A673 (cell line): ENCODE measurements at regions not wholly inside any gene's neighbourhood (a gene's known extent, or its start where the extent isn't known, plus 50 kb on each side); places are given as distances from the start of the nearest gene placed in this dataset.

ENCODE experiments used
- BruUV-seq: library from RNA; stranded (reverse); fragments of 400-500 nt; replicated peaks from 2 replicates; lab custom pipeline; 2021; lab: Mats Ljungman, UMichigan
- CTCF ChIA-PET: fragments of 300-600 bp; sonication (Branson Sonifier 250); formaldehyde crosslinking; loops from one replicate; lab custom pipeline; 2022; ENCODE audit warnings: antibody characterized with exemption; lab: Charles Lee
- POLR2A ChIA-PET: fragments of 300-600 bp; sonication (Branson Sonifier 250); formaldehyde crosslinking; loops from one replicate; lab custom pipeline; 2022; ENCODE audit warnings: antibody characterized with exemption; ENCODE audit not compliant: low non-redundant PET; lab: Charles Lee
- DNase-seq: peaks from one replicate; pipeline ENCODE4 v3.0.0-alpha.2; 2015; ENCODE audit warnings: low spot score
- H3K27ac ChIP-seq: fragments of 200-600 bp; sonication (generic); 2 replicates; pipeline ENCODE4 v1.5.1; 2016; ENCODE audit warnings: mixed run types, low read depth, mild to moderate bottlenecking, mixed read lengths, antibody characterized with exemption, low read length; ENCODE audit not compliant: poor library complexity, severe bottlenecking
- H3K27me3 ChIP-seq: fragments of 200-600 bp; sonication (generic); replicated peaks from 2 replicates; pipeline ENCODE4 v1.6.1; 2017; ENCODE audit warnings: mixed run types, low read depth, mild to moderate bottlenecking, mixed read lengths, antibody characterized with exemption, low read length; ENCODE audit not compliant: insufficient read depth, poor library complexity
- H3K36me3 ChIP-seq: fragments of 200-600 bp; sonication (generic); 2 replicates; pipeline ENCODE4 v1.6.1; 2016; ENCODE audit warnings: mixed run types, mild to moderate bottlenecking, mixed read lengths, antibody characterized with exemption, low read length; ENCODE audit not compliant: insufficient read depth, poor library complexity, severe bottlenecking
- H3K4me1 ChIP-seq: fragments of 200-600 bp; sonication (generic); 2 replicates; pipeline ENCODE4 v1.6.1; 2017; ENCODE audit warnings: mixed run types, mild to moderate bottlenecking, mixed read lengths, antibody characterized with exemption, low read length; ENCODE audit not compliant: insufficient read depth, poor library complexity, severe bottlenecking
- H3K4me3 ChIP-seq: fragments of 200-600 bp; sonication (generic); 2 replicates; pipeline ENCODE4 v1.5.1; 2016; ENCODE audit warnings: low read depth, mixed run types, mild to moderate bottlenecking, mixed read lengths, low read length; ENCODE audit not compliant: poor library complexity, severe bottlenecking
- H3K9me3 ChIP-seq: fragments of 200-600 bp; sonication (generic); 2 replicates; pipeline ENCODE4 v1.6.1; 2016; ENCODE audit warnings: mixed run types, low read depth, mild to moderate bottlenecking, mixed read lengths, antibody characterized with exemption, low read length; ENCODE audit not compliant: poor library complexity, severe bottlenecking
- EZH2 ChIP-seq: fragments of 200-600 bp; sonication (generic); IDR thresholded peaks from 2 replicates; pipeline ENCODE4 v1.6.1; 2017; ENCODE audit warnings: borderline replicate concordance, low read depth, mild to moderate bottlenecking, mixed read lengths, antibody characterized with exemption, low read length; ENCODE audit not compliant: poor library complexity, severe bottlenecking
- intact Hi-C: fragments of 100-400 bp; cut with micrococcal nuclease; formaldehyde crosslinking; loops from one replicate; pipeline ENCODE4 v1.10.0; 2022; ENCODE audit not compliant: unreplicated experiment
- TF ChIP-seq, protein P1 (sequence below): fragments of 300-800, 200-600 bp; sonication (generic); conservative IDR thresholded peaks from 2 replicates; pipeline ENCODE4 v1.5.1; 2017; ENCODE audit warnings: low read depth, mild to moderate bottlenecking, antibody characterized with exemption, low read length, moderate library complexity, mixed read lengths

DNA sequence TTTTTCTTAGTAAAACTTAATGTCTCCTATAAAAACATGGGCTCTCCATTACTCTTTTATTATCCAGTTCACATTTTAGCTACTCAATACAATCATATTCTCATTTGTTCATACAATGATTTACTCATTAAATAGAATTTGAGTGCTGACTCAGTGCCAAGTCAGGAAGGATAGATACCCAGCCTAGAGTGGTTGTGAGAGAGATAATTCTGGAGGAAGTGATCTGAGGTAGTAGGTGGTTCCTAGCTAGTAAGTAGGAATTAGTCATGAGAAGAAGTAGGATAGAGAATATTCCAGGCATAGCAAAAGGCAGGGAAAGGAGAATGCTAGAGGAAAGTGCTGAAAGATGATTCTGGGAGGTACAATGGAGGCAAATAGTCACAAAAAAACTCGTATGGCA lies 133.5 kb upstream of the MBL2 start:
- CTCF ChIA-PET, result no interaction called here
- BruUV-seq, result no TSS peak
- no peak overlapping the region for H3K27ac ChIP-seq
- H3K27me3 ChIP-seq, result peaks cover 3% of the 10 kb centered on the region
- H3K4me3 ChIP-seq, result no peak overlapping the region
- TF ChIP-seq EZH2, result no peak
- TF ChIP-seq, protein P1, sequence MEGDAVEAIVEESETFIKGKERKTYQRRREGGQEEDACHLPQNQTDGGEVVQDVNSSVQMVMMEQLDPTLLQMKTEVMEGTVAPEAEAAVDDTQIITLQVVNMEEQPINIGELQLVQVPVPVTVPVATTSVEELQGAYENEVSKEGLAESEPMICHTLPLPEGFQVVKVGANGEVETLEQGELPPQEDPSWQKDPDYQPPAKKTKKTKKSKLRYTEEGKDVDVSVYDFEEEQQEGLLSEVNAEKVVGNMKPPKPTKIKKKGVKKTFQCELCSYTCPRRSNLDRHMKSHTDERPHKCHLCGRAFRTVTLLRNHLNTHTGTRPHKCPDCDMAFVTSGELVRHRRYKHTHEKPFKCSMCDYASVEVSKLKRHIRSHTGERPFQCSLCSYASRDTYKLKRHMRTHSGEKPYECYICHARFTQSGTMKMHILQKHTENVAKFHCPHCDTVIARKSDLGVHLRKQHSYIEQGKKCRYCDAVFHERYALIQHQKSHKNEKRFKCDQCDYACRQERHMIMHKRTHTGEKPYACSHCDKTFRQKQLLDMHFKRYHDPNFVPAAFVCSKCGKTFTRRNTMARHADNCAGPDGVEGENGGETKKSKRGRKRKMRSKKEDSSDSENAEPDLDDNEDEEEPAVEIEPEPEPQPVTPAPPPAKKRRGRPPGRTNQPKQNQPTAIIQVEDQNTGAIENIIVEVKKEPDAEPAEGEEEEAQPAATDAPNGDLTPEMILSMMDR, result no peak
- POLR2A ChIA-PET, result no interaction called here
- intact Hi-C loops, result no loop called here
- no peaks in the 10 kb centered on the region for H3K36me3 ChIP-seq
- no peak for DNase-seq
- H3K9me3 ChIP-seq, result no peaks in the 10 kb centered on the region
- no peaks in the 10 kb centered on the region for H3K4me1 ChIP-seq

DNA sequence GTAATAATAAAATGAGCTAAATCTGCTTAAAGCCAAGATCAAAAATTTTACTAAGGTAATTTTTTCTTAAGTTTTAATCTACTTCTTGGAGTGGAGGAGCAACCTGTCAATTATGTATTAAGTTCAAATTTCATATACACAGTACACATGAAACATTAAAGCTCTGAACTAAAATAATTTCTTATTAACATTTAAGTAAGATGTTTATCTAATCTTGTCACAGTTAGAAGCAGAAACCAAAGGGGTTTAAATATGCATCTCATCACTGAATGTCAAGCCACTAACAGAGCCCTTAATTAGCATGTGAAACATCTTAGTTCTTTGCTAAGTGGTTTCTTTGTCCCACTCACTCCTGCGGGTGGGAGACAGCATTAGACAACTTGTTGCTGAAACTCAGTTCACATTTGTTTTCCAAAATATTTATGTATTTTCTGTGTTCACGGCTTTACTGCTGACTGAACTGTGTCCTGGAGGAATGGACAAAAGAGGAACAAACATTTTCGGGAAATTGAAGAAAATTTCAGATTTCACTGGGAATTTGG lies 130.9 kb upstream of the MBL2 start:
- intact Hi-C loops, result no loop called here
- no peak for TF ChIP-seq EZH2
- TF ChIP-seq, protein P1, result no peak
- CTCF ChIA-PET, result no interaction called here

DNA sequence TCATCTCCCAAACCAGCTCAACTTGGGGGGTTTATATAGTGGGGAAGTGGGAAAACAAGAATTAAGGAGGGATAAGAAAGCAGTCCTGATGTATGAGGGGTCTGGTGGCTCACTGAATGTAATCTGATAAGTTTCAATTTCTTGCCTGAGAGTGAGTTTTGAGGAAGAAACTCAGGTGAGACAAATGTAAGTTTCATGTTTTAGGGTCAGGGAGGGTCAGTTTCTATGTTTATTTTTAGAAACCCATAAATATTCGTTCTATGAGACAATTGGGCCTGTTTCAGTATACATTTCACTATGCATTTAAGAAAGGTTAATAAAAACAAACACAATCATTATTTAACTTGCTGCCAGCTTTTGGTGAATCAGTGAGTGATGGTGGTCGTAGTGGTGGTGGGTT lies 128.0 kb upstream of the MBL2 start:
- Histone ChIP-seq H3K4me3 (no peak overlapping the region), H3K36me3 (no peaks in the 10 kb centered on the region), H3K27ac (no peak overlapping the region), H3K27me3 (peaks cover 3% of the 10 kb centered on the region), H3K9me3 (no peaks in the 10 kb centered on the region), H3K4me1 (no peaks in the 10 kb centered on the region)
- intact Hi-C loops, result no loop called here
- TF ChIP-seq EZH2, result no peak
- TF ChIP-seq, protein P1, result no peak
- POLR2A ChIA-PET, result no interaction called here
- no TSS peak for BruUV-seq
- DNase-seq, result no peak
- CTCF ChIA-PET, result no interaction called here

More for the DNA sequence above, 130.9 kb upstream of the MBL2 start:
- BruUV-seq, result no TSS peak
- H3K27ac ChIP-seq, result no peak overlapping the region
- H3K4me3 ChIP-seq, result no peak overlapping the region
- peaks cover 3% of the 10 kb centered on the region for H3K27me3 ChIP-seq
- DNase-seq, result no peak
- H3K36me3 ChIP-seq, result no peaks in the 10 kb centered on the region
- no peaks in the 10 kb centered on the region for H3K9me3 ChIP-seq
- POLR2A ChIA-PET, result no interaction called here
- H3K4me1 ChIP-seq, result no peaks in the 10 kb centered on the region
